Lung (tissue), 11 donors: ENCODE measurements at regions not wholly inside any gene's neighbourhood (a gene's known extent, or its start where the extent isn't known, plus 50 kb on each side); places are given as distances from the start of the nearest gene placed in this dataset.
A peak's percentile ranks its signal among the peaks of the same experiment; 100 is the strongest.

Experiments used
- ATAC-seq: fragments of 200-7000 bp; cut with Tn5 transposase; one replicate; pipeline ENCODE4 v1.9.1; 2020; ENCODE audit warnings: moderate number of reproducible peaks; ENCODE audit not compliant: insufficient read depth, low FRiP score
- DNase-seq, 3 donors: peaks; one replicate each; pipeline ENCODE4 v3.0.0-alpha.2; 2013 to 2017
- H3K27ac ChIP-seq, 2 donors: one replicate each; pipeline ENCODE4 v1.5.1; 2013; ENCODE audit warnings: mild to moderate bottlenecking in 2 of 2, moderate library complexity in 2 of 2, control low read depth in 1 of 2, inconsistent platforms in 1 of 2, low read depth in 1 of 2, low read length in 1 of 2
- H3K27me3 ChIP-seq, 3 donors: one replicate each; pipeline ENCODE4 v1.5.1; 2013; ENCODE audit warnings: low read length in 2 of 3; ENCODE audit not compliant: control insufficient read depth in 3 of 3, insufficient read depth in 3 of 3
- H3K36me3 ChIP-seq, 4 donors: one replicate each; pipeline ENCODE4 v1.5.1; 2013; ENCODE audit warnings: low read length in 4 of 4, mild to moderate bottlenecking in 1 of 4, moderate library complexity in 1 of 4; ENCODE audit not compliant: control insufficient read depth in 4 of 4, insufficient read depth in 4 of 4
- H3K4me1 ChIP-seq, 5 donors: one replicate each; pipeline ENCODE4 v1.5.1; 2013; ENCODE audit warnings: low read length in 5 of 5, mild to moderate bottlenecking in 2 of 5, moderate library complexity in 1 of 5; ENCODE audit not compliant: control insufficient read depth in 5 of 5, insufficient read depth in 5 of 5
- H3K4me3 ChIP-seq: one replicate; pipeline ENCODE4 v1.5.1; 2013; ENCODE audit warnings: mild to moderate bottlenecking, control low read depth, moderate library complexity
- H3K9ac ChIP-seq, 2 donors: one replicate each; pipeline ENCODE4 v1.5.1; 2013; ENCODE audit warnings: low read length in 2 of 2, control low read depth in 1 of 2; ENCODE audit not compliant: insufficient read depth in 1 of 2
- H3K9me3 ChIP-seq, 4 donors: one replicate each; pipeline ENCODE4 v1.5.1; 2013; ENCODE audit warnings: low read length in 3 of 4, mild to moderate bottlenecking in 1 of 4, moderate library complexity in 1 of 4; ENCODE audit not compliant: control insufficient read depth in 4 of 4, insufficient read depth in 3 of 4
- CTCF ChIP-seq: IDR thresholded peaks from 2 replicates; pipeline ENCODE4 v1.5.1; 2012; ENCODE audit warnings: mild to moderate bottlenecking; ENCODE audit errors: control extremely low read depth, extremely low read depth
- WGBS, 2 donors: extraction: QIAGEN DNeasy Blood & Tissue Kit; methylation state at CpG; one replicate each; pipeline ENCODE4 v1.1.7; 2013; 5-methylcytosine and 5-hydroxymethylcytosine counted together
- donor health status: control.
- donor health status: control.
- donor health status: Bipolar disorder and iron deficiency.
- donor health status: healthy.
- donor health status: DM: yes; HTN: yes; CAD: no.

- Histone ChIP-seq H3K27ac (no peak overlapping the region), H3K9ac (no peak overlapping the region), H3K9me3 (no peaks in the 10 kb centered on the region), H3K4me3 (no peak overlapping the region), H3K36me3 (no peaks in the 10 kb centered on the region), H3K4me1 (no peaks in the 10 kb centered on the region), H3K27me3 (no peaks in the 10 kb centered on the region)
- no peak for TF ChIP-seq CTCF
- DNase-seq (peak in 1 of 3 donors; percentile 13), ATAC-seq (no peak)
- 67 to 79% methylated on average over 5 of the region's 5 CpGs for WGBS, 2 donors
Measured at GRCh38 chr4:107379054-107379869, 340.8 kb downstream of the PAPSS1 start.

GRCh38 chr4:107376293-107376692, 340.2 kb upstream of the DKK2 start:
- Histone ChIP-seq H3K27ac (no peak overlapping the region), H3K36me3 (no peaks in the 10 kb centered on the region), H3K4me1 (no peaks in the 10 kb centered on the region), H3K9me3 (no peaks in the 10 kb centered on the region), H3K9ac (no peak overlapping the region), H3K27me3 (no peaks in the 10 kb centered on the region), H3K4me3 (no peak overlapping the region)
- TF ChIP-seq CTCF, result no peak
- no peak for ATAC-seq
- DNase-seq, result no peak
- 58 to 70% methylated on average over 1 of the region's 1 CpG for WGBS, 2 donors

- no peak for TF ChIP-seq CTCF
- Histone ChIP-seq H3K9ac (no peak overlapping the region), H3K27me3 (no peaks in the 10 kb centered on the region), H3K4me1 (no peaks in the 10 kb centered on the region), H3K27ac (no peak overlapping the region), H3K9me3 (no peaks in the 10 kb centered on the region), H3K36me3 (no peaks in the 10 kb centered on the region), H3K4me3 (no peak overlapping the region)
- ATAC-seq (no peak), DNase-seq (no peak)
Measured at GRCh38 chr4:107366900-107367299, 330.8 kb upstream of the DKK2 start.
